GM18858 (cell line): ENCODE measurements at regions not wholly inside any gene's neighbourhood (a gene's known extent, or its start where the extent isn't known, plus 50 kb on each side); places are given as distances from the start of the nearest gene placed in this dataset.

Source experiments
- ATAC-seq: cut with Tn5 transposase; IDR thresholded peaks from one replicate; pipeline ENCODE4 v1.9.1; 2021; ENCODE audit not compliant: unreplicated experiment

DNA sequence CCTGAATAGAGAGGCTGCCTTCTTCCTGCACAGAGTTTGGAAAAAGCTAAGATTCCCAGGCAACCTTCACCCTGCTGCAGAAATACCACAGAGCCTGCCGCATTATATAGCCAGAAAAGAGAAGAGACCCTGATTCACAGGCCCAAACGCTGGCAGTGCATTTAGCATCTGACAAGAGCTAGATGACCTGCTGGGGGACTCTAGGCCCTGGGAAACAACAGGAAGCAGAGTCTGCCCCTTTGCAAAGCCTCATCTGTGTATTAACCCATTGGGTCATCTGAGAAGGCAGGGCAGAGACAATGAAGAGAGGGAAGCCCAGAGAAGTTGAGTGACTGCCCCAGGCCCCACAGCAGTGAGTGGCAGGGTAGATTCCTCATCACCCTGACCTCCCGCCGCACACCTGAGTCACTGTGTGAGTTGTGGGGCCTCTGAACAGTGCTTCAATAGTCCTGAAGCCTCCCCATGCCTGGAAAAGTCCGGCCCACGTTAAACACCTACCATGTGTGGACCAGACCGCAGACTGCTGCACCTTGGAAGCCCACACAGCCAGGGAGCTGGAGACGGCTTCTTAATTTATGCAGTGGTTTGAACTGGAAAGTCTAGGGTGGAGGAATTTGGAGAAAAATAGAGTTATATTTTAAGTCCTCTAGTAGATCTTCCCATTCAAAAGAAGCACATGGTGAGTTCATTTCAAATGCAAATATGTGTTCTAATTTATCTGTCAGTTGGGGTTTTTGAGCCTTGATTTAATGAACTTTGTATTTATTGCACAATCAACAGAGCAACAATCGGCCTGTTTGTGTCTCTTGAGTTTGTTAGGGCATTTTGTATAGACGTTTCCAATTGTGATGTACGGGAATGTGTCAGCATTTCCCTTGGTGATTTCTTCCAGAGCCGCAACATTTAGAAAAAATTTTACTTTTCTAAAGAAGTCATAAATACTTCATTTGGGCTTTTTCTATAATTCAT is 80.4 kb upstream of the GPR26 start:
- ATAC-seq = no peak

DNA sequence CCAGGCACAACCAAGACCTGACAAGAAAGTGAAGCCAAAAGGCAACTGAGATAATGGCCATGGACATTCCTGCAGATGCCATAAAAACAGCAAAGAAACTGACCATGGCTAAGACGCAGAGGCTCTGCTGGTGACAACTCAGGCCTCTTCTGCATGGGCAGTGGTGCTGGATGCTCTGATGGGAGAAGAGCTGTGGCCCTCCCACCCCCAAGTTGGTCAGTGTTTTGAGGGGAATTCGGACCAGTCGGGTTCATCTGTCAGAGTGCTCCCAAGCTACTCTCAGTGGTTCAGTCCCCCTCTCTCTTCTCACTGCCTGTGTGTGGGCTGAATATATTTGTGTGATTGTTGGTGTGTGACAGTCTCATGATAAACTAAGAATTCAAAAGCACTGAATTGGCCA is 79.0 kb upstream of the GPR26 start:
- no peak for ATAC-seq

DNA sequence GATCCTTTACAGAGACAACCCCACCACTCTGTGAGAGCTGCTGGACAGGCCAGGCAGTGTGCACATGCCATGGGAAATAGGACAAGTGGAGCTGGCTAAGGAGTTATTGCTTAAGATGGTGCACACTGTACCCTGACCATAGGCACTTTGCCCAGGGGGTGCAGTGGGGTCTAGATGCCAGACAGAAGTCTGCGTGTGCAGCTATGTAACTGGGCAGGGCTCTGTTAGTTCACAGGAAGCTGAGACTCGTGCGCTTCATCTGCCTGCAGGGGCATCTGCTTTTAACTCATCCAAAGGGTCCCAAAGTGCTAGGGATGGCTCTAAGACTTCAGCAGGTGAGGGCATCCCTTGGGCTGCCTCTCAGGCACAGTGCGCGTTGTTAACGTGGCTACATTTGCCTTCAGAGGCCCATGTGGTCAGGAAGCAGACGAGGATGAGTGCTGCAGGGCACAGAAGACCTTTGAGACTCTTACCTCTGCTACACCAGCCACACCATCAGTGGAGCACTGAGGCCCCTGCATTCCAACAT is 77.7 kb upstream of the GPR26 start:
- ATAC-seq = no peak

DNA sequence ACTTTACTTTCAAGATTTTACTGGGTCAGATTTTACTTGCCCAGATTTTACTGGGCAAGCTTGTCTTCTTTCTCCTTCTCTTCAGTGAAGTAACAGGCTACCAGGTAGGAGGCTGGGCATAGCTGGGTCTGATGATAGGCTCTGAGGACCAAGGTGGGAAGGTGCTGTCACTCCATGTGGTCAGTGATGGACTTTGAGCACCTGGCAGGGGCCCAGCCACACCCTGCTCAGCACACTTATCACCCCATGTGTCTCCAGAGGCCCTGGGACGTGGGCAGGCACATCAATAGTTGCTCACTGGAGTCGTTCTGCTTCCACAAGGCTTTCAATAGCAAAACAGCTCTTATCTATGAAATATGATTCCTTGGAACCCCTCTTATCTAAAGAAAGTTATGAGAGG is 70.5 kb upstream of the GPR26 start:
- ATAC-seq = no peak

DNA sequence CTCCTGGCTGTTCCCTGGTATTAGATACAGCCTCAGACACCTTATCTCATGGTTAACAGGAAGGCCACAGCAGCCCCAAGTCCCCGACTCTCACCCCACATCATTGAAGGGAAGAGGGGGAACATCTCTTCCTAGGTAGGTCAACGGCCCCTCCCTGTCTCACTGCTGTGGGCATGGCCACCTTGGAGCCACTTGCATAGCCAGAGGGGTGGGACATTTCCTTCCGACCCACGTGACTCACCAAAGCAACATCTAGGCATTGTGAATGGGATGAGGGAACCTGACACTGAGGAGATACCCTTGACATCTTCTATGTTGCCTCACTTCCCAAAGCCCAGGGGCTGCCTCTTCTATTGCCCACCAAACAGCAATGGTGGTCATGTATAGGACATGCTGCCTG is 68.5 kb upstream of the GPR26 start:
- no peak for ATAC-seq

DNA sequence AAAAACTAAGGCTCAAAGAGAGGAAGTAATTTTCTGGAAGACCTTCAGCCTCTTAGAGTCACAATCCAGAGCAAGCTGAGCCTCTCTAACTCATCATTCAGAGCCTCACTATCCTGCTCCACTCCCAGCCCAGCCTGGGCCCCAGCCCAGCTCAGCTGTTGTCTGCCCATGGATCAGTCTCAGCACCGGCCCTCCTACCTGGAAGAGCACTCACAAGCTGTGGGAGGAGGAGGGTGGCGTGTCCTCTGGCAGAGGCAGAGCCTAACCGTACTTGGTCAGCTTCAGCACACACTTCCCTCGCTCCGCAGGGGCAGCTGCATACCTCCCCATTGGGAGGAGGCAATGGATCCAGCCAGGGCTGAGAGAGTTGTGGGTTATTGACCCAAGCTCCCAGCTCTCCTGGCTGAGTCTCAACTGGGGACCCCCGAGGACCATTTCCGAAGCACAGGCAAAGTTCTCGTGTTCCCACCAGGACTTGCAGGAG is 66.7 kb upstream of the GPR26 start:
- no peak for ATAC-seq

DNA sequence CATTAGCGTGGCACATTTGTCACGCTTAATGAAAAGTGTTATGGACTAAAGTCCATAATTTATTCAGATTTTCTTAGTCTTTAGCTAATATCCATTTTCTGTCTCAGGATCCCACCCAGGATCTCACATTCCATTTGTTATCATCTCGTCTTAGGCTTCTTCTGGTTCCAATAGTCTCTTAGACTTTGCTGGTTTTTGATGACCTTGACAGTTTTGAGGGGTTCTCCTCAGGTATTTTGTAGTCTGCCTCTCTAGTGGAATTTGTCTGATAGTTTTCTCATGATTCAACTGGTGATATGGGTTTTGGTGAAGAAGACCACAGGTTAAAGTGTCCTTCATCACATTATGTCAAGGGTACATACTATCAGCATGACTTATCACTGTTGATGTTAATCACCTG is 66.0 kb upstream of the GPR26 start:
- ATAC-seq = no peak

DNA sequence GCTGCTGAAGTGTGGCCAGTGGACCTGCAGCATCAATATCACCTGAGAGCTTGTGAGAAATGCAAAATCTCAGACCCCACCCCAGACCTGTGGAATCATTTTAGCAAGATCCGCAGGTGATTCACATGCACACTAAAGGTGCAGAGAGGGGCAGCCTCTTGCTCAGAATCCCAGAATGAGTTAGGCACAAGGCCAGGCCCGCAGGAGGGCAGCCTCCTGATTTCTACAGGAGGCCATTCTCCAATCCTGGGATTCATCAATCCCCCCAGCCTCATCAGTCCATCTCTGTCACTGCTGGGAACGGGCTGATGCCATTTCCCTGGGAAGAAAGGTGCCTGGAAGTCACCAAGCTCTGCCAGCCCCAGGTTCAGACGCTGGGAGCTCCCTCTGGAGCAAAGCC is 63.0 kb upstream of the GPR26 start:
- no peak for ATAC-seq

DNA sequence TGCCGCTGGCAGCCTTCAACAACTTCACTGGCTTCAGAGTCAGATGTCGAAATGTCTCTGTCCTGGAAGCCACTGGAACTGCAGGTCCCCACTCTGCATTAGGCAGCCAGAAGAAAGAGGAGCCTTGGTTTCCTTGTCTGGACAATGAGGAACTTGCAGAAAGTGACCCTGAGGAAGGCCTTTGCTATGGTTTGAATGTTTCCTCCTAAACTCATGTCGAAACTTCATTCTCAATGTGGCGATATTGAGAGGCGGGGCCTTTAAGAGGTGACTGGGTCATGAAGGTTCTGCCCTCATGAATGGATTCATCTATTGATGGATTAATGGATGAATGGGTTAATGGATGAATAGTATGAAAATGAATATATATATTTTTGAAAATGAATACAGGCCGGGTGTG is 61.6 kb upstream of the GPR26 start:
- no peak for ATAC-seq

DNA sequence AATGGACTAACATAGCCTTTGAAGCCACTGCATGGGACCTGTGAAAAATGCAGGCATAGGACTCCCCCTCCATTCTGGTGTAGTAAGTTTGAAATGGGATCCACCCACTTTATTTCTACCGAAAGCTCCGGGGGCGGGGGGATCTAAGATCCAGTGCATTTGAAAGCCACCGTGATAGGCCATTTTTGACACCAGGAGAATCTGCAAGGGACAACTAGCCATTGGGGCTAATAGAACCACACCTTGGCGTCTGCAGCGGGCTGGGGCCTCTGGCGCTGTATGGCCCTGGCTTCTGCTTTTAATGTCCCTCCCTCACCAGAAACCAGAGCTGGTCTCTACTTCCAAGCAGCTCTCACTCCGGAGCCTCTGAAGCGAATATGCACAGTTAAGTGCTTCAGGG is 60.1 kb upstream of the GPR26 start:
- no peak for ATAC-seq

DNA sequence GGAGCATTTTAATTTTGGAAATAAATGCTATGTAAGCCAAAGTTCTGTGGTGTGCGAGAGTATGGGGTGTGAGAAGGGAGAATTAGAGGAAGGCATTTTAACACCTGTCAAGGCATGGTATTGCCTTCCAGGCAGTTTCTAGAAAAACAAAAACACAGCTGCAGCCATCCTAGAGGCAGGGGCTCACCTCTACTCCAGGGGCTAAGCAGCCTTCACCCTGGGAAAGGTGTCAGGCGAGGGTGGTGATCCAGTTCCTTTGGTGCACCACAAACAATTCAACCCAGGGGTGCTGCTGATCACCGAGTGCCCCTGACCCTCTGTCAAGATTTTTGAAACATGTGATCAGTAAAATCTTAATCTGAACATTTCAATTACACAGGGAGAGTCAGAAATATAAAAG is 59.2 kb upstream of the GPR26 start:
- no peak for ATAC-seq

DNA sequence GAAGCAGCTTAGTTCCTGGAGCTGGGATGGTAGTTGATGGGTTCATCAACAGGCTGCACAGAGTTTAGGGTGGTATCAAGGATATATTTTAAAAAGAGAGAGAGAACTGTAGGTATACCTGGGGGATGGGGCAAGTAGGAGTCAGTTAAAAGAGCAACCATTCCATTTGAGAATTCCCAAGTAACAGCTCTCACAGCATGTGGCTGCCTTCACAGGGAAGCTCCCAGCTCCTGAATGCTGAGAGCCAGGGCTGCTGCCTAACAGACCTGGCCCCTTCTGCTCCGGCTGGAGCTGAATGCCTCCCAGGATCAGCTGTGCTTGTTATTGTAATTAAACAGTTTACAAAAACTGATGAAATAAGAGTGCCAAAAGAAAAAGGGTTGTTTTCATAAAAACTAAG is 58.8 kb upstream of the GPR26 start:
- no peak for ATAC-seq

DNA sequence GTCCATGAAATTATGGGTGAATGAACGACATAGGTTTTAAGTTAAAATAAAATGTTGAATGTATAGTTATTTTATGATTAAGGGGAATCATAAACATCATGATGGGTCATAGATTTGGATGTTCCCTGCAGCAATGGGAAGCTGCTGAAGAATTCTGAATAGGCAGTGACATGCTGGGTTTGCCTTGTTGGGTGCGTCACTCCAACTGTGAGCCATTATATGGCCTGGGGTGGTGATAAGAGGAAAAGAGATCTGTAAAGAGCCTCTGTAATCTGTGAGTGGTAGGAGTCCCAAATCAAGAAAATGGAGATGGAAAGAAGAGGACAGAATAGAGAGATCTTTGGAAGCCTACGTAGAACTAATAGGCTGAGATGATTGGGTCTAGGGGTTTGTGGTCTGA is 58.1 kb upstream of the GPR26 start:
- ATAC-seq = no peak

DNA sequence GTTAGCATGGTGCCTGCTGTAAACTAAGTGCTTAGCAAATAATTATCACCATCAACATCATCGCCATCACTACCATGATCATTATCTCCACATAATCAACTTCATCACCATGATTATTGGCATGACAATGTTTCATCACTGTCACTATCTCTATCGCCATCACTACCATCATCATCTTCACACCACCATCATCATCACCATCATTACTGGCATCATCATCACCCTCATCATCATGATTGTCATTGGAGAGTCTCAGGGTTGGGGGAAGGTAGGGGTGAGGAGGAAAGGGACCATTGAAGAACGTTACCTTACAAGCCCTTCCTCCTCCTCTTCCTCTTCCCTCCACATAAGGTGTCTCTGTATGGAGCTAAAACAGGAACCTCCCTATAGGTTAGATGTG is 54.9 kb upstream of the GPR26 start:
- ATAC-seq = no peak

DNA sequence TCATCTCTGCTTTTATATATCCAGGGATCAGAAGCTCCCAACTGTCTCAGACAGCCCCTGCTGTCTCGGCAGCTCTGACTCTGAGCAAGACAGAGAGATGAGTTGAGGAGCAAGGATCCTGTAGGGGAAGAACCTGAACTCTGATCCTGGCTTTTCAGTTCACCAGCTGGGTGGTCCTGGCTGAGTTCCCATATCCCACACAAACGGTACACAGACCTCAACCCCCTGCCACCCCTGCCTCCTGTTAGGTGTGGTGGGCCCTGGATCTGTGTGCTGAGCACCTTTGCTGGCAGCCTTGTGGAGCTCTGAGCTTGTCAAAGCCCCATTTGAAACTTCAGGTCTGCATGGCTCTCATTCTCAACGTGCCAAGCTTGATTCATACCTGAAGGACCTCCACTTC is 54.3 kb upstream of the GPR26 start:
- no peak for ATAC-seq

DNA sequence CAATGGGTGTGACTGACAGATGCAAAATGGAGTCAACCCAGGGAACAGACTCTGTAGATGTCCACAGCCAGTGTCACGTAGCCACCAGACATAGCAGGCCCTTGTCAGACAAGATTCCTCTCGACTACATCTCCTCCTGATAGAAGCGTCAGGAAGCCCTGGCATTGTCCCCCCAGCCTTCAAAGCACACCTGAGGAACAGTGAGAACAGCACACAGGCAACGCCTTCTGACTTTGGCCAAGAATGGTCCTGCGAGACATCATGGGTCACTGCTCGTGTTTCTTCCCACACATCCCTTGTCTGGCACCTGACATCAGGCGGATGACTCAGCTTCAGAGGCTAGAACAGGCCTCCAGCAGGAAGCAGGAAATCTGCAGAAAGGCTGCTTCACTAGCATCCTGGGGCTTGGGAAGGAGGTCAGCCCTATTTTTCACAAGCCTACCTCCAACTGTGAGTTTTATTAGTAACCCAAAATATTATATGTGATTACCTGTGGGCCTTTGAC is 52.8 kb upstream of the GPR26 start:
- no peak for ATAC-seq

DNA sequence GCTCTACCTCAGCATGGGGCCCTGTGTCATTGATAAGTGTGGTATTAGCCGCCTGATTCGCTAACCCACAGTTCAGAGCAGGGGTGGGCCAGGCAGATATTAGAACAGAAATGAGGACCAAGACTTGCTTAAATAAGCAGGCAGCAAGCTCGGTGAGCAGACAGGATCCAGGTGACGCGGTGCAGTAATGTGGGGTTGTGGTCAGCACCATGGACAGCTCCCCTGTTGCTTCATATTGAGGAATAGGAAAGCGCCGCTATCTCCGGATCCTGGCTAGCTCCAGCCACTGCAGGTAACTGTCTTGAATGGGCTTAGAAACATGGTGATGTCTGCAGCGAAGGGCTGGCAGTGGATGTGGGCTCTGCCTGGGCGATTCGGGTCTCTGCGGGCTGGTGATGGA is 51.3 kb upstream of the GPR26 start:
- ATAC-seq = no peak
